Adrenal gland (tissue), 5 donors: ENCODE measurements at regions not wholly inside any gene's neighbourhood (a gene's known extent, or its start where the extent isn't known, plus 50 kb on each side); places are given as distances from the start of the nearest gene placed in this dataset.

ENCODE experiments used
- POLR2A ChIP-seq, 2 donors: fragments of 450-650 bp; IDR thresholded peaks; one replicate each; pipeline ENCODE4 v1.6.1; 2017; ENCODE audit warnings: antibody characterized with exemption in 2 of 2, mild to moderate bottlenecking in 2 of 2, moderate library complexity in 1 of 2
- TF ChIP-seq, protein P1 (sequence below), 6 experiments: fragments of 450-650 bp in 4 of 6; fragments of 200-600 bp in 2 of 6; sonication (generic) in 1 of 6; IDR thresholded peaks; 1 replicate in 5 of 6; 2 replicates in 1 of 6; pipeline versions ENCODE4 v1.5.1 to v1.8.0; 2016 to 2021; ENCODE audit warnings: antibody characterized with exemption in 6 of 6, mild to moderate bottlenecking in 2 of 6, moderate library complexity in 1 of 6
- donor health status: DM: no; HTN: no; CAD: no.

DNA sequence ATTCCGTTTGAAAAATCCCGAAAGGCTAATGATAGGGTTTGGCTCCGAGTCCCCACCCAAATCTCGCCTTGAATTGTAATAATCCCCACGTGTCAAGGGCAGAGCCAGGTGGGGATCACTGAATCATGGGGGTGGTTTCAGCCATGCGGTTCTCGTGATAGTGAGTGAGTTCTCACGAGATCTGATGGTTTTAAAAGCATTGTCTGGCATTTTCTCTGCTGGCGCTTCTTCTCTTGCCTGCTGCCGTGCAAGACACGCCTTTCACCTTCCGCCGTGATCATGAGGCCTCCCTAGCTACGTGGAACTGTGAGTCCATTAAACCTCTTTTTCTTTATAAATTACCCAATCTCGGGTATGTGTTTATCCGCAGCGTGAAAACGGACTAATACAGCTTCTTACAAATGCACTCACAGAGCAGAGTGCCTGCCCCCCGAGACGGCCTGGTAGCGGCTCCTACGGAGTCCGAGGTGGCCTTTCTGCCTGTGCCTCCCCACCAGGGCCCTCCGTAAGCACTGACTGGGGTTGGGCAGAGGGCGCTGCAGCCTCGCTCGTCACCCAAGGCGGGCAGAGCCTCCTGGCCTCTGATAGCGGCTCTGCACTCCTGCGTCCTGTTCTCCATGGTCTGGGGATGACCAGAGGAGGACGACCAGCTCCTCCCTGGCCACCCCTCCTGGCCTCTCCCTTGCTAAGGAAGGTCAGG lies 131.7 kb downstream of the FOXL1 start:
- TF ChIP-seq POLR2A (IDR thresholded peaks at IDR 0.05) = no peak
- TF ChIP-seq, protein P1, sequence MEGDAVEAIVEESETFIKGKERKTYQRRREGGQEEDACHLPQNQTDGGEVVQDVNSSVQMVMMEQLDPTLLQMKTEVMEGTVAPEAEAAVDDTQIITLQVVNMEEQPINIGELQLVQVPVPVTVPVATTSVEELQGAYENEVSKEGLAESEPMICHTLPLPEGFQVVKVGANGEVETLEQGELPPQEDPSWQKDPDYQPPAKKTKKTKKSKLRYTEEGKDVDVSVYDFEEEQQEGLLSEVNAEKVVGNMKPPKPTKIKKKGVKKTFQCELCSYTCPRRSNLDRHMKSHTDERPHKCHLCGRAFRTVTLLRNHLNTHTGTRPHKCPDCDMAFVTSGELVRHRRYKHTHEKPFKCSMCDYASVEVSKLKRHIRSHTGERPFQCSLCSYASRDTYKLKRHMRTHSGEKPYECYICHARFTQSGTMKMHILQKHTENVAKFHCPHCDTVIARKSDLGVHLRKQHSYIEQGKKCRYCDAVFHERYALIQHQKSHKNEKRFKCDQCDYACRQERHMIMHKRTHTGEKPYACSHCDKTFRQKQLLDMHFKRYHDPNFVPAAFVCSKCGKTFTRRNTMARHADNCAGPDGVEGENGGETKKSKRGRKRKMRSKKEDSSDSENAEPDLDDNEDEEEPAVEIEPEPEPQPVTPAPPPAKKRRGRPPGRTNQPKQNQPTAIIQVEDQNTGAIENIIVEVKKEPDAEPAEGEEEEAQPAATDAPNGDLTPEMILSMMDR (IDR thresholded peaks at IDR 0.05) = no peak
